ENCODE measurements at regions not wholly inside any gene's neighbourhood (a gene's known extent, or its start where the extent isn't known, plus 50 kb on each side); places are given as distances from the start of the nearest gene placed in this dataset.

DNA sequence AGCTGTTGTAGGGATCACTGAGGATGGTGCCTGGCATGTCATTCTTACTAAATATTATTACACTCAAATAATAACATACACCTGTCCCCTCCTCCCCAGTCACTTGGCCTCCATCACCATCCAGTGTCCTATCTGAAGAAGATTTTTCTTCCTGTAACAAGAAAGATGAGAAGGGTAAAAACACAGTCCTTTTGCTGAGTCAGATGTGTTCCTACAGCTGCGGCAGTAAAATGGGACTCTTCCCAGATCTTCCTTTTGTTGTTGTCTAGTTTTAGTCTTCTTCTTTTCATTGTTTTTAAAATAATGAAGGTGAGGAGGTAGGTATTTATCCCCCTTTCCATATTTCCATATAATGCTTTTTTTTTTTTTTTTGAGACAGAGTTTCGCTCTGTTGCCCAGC is 83.1 kb upstream of the RFLNA start:
- DNase-seq (no peak), ATAC-seq (no peak)
- H3K27ac ChIP-seq, result no peak overlapping the region
- H3K4me3 ChIP-seq, result no peak overlapping the region
- H3K4me1 ChIP-seq, result no peaks in the 10 kb centered on the region
- intact Hi-C loops (cut with DNase I), result no loop called here
- H3K27me3 ChIP-seq (ENCODE audit: low read depth), result no peaks in the 10 kb centered on the region
- no peaks in the 10 kb centered on the region for H3K36me3 ChIP-seq
- TF ChIP-seq, protein P1, sequence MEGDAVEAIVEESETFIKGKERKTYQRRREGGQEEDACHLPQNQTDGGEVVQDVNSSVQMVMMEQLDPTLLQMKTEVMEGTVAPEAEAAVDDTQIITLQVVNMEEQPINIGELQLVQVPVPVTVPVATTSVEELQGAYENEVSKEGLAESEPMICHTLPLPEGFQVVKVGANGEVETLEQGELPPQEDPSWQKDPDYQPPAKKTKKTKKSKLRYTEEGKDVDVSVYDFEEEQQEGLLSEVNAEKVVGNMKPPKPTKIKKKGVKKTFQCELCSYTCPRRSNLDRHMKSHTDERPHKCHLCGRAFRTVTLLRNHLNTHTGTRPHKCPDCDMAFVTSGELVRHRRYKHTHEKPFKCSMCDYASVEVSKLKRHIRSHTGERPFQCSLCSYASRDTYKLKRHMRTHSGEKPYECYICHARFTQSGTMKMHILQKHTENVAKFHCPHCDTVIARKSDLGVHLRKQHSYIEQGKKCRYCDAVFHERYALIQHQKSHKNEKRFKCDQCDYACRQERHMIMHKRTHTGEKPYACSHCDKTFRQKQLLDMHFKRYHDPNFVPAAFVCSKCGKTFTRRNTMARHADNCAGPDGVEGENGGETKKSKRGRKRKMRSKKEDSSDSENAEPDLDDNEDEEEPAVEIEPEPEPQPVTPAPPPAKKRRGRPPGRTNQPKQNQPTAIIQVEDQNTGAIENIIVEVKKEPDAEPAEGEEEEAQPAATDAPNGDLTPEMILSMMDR (IDR thresholded peaks at IDR 0.05), result no peak
- peaks cover 12% of the 10 kb centered on the region for H3K9me3 ChIP-seq

DNA sequence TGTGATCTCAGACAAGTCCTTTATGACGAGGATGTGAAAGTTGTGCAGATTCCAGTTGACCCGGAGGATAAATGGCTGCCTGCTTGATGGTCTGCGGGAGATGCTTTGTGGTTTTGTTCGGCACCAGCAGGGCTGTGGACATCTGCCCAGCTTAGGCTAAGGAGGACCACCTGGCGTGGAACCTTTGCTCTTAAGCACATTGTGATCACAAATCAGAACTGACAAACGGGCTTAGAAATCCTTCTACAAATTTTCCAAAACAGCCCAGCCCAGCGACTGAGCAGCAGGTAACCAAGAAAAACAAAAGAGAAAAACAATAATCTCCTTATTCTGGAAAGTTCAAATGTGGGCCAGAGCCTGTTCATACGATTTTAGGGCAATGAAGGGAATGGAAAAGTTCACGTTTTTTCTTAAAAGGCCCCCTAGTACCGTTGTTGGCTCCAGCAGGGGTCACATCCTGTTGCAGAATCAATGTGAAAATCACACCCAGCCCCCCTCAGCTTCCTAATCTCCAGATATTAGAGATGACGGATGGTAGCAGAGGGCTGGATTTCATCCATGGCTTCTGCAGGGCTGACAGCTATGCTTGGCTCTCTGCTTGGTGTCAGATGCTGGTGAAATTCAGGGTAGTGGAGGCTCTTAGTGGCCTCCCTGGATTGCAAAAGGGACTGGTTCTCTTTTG is 81.1 kb upstream of the RFLNA start:
- H3K4me3 ChIP-seq, result no peak overlapping the region
- H3K27me3 ChIP-seq (ENCODE audit: low read depth), result no peaks in the 10 kb centered on the region
- H3K36me3 ChIP-seq, result no peaks in the 10 kb centered on the region
- intact Hi-C loops (cut with DNase I), result no loop called here
- TF ChIP-seq, protein P1 (IDR thresholded peaks at IDR 0.05), result no peak
- no peak for ATAC-seq
- H3K9me3 ChIP-seq, result peaks cover 12% of the 10 kb centered on the region
- DNase-seq, result no peak
- H3K4me1 ChIP-seq, result peaks cover 8% of the 10 kb centered on the region
- no peak overlapping the region for H3K27ac ChIP-seq

DNA sequence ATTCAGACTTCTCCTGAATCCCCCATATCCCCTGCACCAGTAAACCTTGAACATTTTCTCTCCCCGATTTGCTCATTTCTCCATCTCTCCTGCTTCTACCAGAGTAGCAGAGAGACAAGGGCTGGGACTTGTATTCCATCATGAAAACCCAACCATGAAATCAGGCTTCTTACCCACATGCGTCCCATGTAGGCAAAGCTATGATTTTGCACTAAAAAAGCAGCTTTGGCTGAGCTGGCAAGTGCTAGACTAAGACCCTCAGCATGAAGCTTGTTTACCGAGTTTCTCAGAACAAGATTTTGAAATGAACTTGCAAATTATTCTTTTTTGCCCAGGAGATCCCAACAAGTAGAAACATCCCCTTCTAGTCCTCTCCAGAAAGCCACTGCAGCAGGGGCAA is 80.3 kb upstream of the RFLNA start:
- Histone ChIP-seq H3K4me1 (peaks cover 8% of the 10 kb centered on the region), H3K4me3 (no peak overlapping the region), H3K36me3 (no peaks in the 10 kb centered on the region), H3K9me3 (peaks cover 12% of the 10 kb centered on the region), H3K27ac (no peak overlapping the region), H3K27me3 (ENCODE audit: low read depth) (no peaks in the 10 kb centered on the region)
- DNase-seq, result no peak
- TF ChIP-seq, protein P1 (IDR thresholded peaks at IDR 0.05), result no peak
- no peak for ATAC-seq
- intact Hi-C loops (cut with DNase I), result no loop called here

DNA sequence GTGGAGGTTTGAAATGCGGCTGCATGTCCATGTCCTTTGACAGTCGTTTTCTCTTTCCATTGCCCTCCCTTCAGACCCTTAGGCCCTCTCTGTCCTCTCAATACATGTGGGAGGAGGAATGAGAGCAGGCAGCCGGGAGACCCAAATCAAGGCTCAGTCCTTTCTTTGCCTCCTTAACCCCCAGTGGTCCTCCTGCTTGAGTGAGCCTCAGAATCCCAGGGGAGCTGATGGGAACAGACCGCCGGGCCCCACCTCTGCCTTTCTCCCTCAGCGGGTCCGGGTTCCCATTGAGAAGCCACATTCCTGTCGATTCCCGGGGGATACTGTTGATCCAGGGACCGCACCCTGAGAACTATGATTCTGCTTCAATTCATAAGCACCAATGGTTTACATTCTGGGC is 77.9 kb upstream of the RFLNA start:
- TF ChIP-seq, protein P1 (IDR thresholded peaks at IDR 0.05), result no peak
- Histone ChIP-seq H3K36me3 (no peaks in the 10 kb centered on the region), H3K4me3 (no peak overlapping the region), H3K27ac (no peak overlapping the region), H3K27me3 (ENCODE audit: low read depth) (no peaks in the 10 kb centered on the region), H3K4me1 (peaks cover 8% of the 10 kb centered on the region), H3K9me3 (peaks cover 12% of the 10 kb centered on the region)
- intact Hi-C loops (cut with DNase I), result no loop called here
- no peak for DNase-seq
- ATAC-seq, result no peak

DNA sequence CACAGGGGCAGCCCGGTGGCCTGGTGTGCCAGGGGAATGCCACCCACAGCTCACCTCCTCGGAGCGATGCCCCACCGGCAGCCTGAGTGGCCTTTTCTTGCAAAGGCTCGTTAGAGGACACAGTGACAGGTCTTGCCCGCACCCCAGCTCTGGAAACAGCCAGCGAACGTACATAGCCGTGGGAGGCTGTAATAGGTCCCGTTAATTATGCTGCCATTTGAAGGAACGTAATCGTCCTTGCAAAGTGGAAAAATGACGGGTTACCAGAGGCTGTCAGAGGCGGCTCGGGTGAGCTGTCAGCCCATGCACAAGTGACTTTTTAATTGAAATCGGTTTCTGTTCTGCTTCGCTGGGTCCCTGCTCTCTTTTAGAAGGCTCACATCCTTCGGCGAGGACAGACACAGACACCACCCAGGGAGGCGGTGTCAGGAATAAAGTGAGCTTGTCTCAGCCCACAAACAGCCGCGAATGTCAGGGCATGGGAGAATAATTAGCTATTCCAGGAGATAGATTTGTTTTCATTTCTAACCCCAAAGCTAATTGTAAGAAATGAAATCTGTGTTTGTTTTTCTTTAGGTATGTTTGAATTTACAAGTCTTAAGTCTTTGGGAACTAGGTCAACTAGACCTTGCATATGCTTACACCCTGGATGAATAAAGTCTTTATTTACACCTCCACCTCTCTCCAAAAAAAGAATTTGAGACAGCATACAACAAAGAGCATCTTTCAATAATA is 77.2 kb upstream of the RFLNA start:
- intact Hi-C loops (cut with DNase I), result no loop called here
- H3K4me1 ChIP-seq, result peaks cover 8% of the 10 kb centered on the region
- no peaks in the 10 kb centered on the region for H3K27me3 ChIP-seq (ENCODE audit: low read depth)
- no peak overlapping the region for H3K27ac ChIP-seq
- TF ChIP-seq, protein P1 (IDR thresholded peaks at IDR 0.05), result no peak
- no peak overlapping the region for H3K4me3 ChIP-seq
- peaks cover 12% of the 10 kb centered on the region for H3K9me3 ChIP-seq
- no peaks in the 10 kb centered on the region for H3K36me3 ChIP-seq
- DNase-seq (no peak), ATAC-seq (no peak)

Data from lower lobe of right lung (tissue), 2 donors.